Retina (tissue), 1 donor: ENCODE measurements at regions not wholly inside any gene's neighbourhood (a gene's known extent, or its start where the extent isn't known, plus 50 kb on each side); places are given as distances from the start of the nearest gene placed in this dataset.

ENCODE experiments used
- DNase-seq: peaks from one replicate; pipeline ENCODE4 v3.0.0-alpha.2; 2016

GRCh38 chr6:16078064-16078463 lies 50.8 kb upstream of the MYLIP start:
- DNase-seq = no peak

DNA sequence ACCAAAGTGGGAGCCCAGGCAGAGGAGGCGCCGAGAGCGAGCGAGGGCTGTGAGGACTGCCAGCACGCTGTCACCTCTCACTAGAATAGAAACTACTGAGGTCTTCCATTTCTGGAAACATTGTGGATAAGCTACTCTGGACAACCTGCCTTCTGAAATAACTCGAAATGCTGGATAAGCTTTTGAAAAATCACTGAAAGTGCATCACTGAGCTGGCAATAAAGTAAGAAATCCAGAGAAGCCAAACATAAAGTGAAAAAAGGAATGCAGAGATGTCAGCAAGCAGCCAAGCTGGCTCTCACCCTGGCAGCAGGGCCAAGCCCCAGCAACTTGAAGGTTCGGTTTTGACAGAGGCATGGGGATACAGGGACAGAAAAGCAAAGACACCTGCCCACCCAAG lies 59.2 kb upstream of the MYLIP start:
- DNase-seq = no peak

DNA sequence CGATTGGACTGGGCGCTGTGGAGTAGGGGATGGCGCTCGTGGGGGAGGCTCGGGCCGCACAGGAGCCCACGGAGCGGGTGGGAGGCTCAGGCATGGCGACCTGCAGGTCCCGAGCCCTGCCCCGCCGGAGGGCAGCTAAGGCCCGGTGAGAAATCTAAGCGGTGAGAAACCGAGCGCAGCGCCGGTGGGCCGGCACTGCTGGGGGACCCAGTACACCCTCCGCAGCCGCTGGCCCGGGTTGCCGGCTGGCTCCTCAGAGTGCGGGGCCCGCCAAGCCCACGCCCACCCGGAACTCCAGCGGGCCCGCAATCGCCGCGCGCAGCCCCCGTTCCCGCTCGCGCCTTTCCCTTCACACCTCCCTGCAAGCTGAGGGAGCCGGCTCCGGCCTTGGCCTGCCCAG lies 59.7 kb upstream of the MYLIP start:
- DNase-seq = no peak

- DNase-seq = no peak
Observed at GRCh38 chr6:16067568-16067967, 61.3 kb upstream of the MYLIP start.

GRCh38 chr6:16064671-16065072 lies 64.2 kb upstream of the MYLIP start:
- DNase-seq = peak; percentile 21

DNA sequence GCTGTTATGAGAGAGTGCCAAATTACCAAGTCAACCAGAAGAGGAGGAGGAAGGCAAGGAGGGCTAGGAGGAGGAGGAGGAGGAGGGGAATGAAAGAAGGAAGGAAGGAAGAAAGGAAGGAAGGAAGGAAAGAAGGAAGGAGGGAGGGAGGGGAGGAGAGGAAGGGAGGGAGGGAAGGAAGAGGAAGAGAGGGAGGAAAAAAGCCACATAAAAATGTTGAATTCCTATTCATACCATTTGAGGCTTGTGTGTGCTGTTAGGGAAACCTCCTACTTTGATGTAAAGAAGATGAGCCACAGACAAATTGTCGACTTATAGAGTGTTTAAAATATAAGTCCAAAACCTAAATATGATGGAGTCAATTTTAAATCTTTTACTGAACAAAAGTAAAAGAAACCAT lies 65.3 kb upstream of the MYLIP start:
- DNase-seq = no peak

DNA sequence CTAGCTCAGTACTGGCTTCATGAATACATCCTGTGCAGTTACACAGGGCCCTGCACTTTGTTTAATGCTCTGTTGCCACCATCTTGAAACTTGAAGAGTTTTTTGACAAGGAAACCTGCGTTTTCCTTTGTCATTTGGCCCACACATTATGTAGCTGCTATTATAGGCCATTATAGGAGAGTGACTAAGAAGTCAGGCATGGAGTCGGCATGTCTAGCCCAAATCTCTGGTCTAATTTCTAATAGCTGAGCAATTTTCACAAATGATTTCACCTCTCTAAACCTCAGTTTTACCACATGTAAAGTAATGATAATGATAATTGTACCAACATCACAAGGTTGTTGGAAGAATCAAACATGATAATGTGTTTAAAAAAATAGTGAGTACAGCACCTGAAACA lies 67.1 kb upstream of the MYLIP start:
- no peak for DNase-seq

DNA sequence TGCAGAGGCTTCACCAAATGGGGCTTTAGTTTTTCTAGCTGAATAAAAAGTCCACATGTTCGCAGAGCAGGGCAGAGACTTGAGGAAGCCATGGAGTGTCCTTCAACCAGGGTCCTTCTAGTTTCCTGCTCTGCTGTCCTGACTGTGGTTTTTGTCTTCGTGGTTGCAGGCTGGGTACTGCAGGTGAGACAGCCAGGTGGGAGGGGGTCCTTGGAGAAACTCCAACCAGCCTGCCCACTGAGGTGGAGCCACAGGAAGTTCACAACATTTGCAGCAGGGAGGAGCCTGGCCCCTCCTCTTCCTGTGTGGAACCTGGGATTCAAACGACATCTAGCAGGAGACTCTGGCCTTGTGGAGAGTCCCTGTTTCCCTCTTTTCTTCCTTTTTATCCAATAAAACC lies 68.8 kb upstream of the MYLIP start:
- no peak for DNase-seq

DNA sequence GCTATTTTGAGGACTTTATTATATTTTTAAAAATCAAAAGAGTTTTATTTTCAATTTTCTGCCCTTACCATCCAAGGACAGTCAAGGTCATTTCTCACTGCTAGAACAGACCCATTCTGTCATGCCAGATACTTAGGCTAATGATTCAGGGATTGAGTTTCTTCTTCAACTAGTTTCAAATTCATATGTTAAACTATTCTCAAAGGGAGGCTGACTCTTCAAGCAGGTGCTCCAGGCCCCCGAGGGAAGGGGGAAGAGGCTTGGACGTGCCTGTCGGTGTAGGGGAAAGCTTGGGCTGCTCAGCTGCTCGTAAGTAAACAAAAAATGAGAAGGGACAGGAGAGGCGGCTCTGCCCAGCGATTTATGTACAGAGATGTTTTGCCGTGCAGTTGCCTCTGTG lies 69.4 kb upstream of the MYLIP start:
- no peak for DNase-seq

DNA sequence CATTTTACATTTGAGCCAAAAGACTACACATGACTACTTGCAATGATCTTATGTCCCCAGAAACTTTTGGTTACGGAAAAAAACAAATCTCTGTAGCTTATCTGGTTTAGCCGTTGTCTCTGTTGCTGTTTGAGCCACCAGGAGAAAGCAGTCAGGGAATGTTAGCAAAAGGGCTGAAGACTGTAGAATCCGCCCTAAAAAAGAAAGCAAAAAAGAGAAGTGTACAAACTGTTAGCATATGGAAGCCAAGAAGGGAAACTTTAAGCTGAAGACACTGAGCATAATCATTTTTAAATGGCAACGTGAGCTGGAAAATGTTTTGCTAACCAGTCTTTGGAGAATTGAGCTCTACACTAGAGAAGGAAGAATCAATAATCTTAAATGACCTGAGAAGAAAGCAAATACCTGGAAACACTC lies 69.9 kb upstream of the MYLIP start:
- DNase-seq = no peak

- DNase-seq = no peak
Observed at GRCh38 chr6:16058201-16058928, 70.5 kb upstream of the MYLIP start.

DNA sequence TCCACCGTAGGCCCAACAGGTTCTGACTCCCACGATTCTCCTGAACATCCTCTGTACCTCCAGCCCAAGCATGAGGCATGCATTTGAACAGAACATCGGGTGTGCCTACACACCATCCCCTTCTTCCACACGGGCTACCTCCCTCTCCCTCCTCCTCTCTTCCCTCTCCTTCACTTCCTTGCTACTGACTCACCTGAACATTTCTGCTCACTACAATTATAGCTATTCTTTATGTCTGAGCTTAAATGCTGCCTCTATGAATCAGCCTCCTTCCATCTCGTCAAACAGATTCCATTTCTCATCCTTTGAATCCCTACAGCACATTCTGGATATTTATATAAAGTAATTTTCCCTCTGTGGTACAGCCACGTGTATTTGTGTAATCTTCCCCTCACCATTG lies 71.4 kb upstream of the MYLIP start:
- DNase-seq = no peak

DNA sequence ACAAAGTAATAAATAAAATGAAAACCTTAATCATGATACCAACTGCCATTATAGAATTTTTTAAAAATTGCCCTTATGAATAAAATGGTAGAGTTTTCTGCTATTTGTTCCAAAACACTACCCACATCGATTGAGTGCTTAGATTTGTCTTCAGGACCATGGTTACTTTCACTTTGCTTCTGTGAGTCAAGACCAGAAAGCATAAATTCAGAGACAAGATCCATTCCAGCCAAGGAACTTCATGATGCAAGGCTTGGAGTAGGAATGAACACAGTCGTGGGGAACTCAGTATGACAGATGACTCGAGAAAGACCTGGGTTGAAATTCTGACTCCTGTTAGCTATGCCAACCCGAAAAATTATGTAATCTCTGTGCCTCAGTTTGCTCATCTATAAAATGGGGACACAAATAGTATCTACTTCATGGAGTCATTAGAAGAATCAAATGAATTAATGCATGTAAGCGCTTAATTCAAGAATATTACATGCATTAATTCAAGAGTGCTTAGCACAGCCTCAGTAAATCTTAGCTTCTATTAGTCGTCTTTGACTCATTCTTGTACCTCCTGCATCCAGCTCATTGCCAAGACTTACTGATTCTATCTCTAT lies 72.5 kb upstream of the MYLIP start:
- DNase-seq = no peak

DNA sequence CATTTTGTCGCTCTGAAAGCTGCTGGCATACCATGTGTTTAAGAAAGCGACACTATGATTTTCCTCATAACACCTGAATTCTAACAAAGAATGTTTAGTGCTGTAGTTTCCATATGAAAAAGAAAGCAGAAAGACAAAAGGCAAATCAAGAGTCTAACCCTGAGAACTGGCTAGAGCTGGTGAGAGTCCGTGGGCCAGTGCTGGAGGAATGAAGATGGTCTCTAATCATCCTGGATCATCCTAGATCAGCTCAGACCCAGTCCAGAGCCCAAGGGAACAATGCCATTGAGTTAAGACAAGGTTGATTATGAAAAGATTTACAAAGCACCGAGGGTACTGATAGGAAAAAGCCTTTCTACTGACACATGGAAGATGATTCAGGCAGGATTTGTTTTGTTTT lies 73.0 kb upstream of the MYLIP start:
- no peak for DNase-seq

DNA sequence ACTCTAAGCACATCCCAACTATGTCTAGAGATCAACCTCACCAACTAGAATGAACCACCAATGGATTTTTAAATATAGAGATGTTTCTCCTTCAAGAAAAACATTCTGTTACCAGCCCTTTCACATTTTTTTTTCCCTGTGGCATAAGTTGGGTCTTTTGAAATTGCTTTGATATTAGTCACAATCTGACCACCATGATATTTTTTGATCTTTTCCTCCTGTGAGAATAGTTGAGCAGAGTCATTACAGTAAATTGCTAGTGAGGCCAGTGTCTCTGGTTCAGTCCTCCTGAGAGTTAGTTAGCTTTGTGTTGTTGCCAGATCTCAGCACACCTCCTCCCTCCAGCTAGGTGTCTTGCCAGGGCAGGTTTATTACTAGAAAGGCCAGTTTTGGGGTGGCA lies 79.7 kb upstream of the MYLIP start:
- DNase-seq = no peak

GRCh38 chr6:16048221-16048620 lies 80.7 kb upstream of the MYLIP start:
- no peak for DNase-seq

GRCh38 chr6:16047435-16047990 lies 81.4 kb upstream of the MYLIP start:
- DNase-seq = no peak

DNA sequence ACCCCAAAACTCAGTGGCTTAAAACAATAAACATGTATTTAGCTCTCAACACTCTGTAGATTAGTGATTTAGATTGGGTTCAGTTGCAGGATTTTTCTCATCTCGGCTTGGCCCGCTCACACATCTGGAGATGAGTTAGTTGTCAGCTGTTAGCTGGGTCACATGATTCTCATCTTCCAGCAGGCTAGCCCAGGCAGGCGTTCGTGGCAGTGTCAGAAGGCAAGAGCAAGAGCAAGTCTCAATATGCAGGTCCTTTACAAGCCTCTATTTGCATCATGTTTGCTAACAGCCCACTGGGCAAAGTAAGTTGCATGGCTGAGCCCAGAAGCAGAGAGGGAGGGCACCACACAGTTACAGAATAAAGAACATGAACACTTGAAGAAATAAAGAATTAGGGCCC lies 83.6 kb upstream of the MYLIP start:
- no peak for DNase-seq

- DNase-seq = no peak
Observed at GRCh38 chr6:16044211-16044643, 84.7 kb upstream of the MYLIP start.

GRCh38 chr6:16043171-16044135 lies 85.4 kb upstream of the MYLIP start:
- DNase-seq = no peak

- DNase-seq = no peak
Observed at GRCh38 chr6:16042751-16043150, 86.1 kb upstream of the MYLIP start.

- no peak for DNase-seq
Observed at GRCh38 chr6:16041327-16041726, 87.6 kb upstream of the MYLIP start.

DNA sequence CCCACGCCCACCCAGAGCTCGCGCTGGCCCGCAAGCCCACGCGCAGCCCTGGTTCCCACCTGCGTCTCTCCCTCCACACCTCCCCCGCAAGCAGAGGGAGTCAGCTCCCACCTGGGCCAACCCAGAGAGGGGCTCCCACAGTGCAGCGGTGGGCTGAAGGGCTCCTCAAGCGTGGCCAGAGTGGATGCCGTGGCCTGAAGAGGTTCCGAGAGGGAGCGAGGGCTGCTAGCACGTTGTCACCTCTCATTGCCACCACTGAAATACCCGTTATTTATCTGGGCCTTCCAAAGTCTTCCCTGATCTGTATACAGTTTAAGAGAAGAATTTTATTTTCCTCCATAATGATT lies 88.3 kb upstream of the MYLIP start:
- no peak for DNase-seq
